Smooth muscle cell (in vitro differentiated cells): ENCODE measurements at regions not wholly inside any gene's neighbourhood (a gene's known extent, or its start where the extent isn't known, plus 50 kb on each side); places are given as distances from the start of the nearest gene placed in this dataset.

Experiments used
- DNase-seq: peaks from one replicate; lab custom pipeline; 2025; ENCODE audit not compliant: unreplicated experiment; lab: John Stamatoyannopoulos, UW
- H2AFZ ChIP-seq: fragments of 200-600 bp; sonication (generic); 2 replicates; pipeline ENCODE4 v1.6.0; 2016; ENCODE audit warnings: antibody characterized with exemption, low read depth, mild to moderate bottlenecking
- H3F3A ChIP-seq: fragments of 200-600 bp; sonication (generic); 2 replicates; pipeline ENCODE4 v1.6.0; 2017; ENCODE audit warnings: antibody characterized with exemption, low read depth
- H3K27ac ChIP-seq: fragments of 200-600 bp; sonication (generic); 2 replicates; pipeline ENCODE4 v1.5.1; 2016; ENCODE audit warnings: low read depth, mild to moderate bottlenecking
- H3K27me3 ChIP-seq: fragments of 200-600 bp; sonication (generic); 2 replicates; pipeline ENCODE4 v1.6.1; 2016; ENCODE audit warnings: low read depth, mild to moderate bottlenecking
- H3K36me3 ChIP-seq: fragments of 200-600 bp; sonication (generic); 2 replicates; pipeline ENCODE4 v1.5.1; 2016; ENCODE audit warnings: low read depth
- H3K4me1 ChIP-seq: fragments of 200-600 bp; sonication (generic); 2 replicates; pipeline ENCODE4 v1.5.1; 2016; ENCODE audit warnings: low read depth
- H3K4me2 ChIP-seq: fragments of 200-600 bp; sonication (generic); 2 replicates; pipeline ENCODE4 v1.6.0; 2016; ENCODE audit warnings: mild to moderate bottlenecking
- H3K4me3 ChIP-seq: fragments of 200-600 bp; sonication (generic); 2 replicates; pipeline ENCODE4 v1.5.1; 2016; ENCODE audit warnings: mild to moderate bottlenecking
- H3K79me2 ChIP-seq: fragments of 200-600 bp; sonication (generic); 2 replicates; pipeline ENCODE4 v1.6.0; 2016; ENCODE audit warnings: low read depth, mild to moderate bottlenecking
- H3K9ac ChIP-seq: fragments of 200-600 bp; sonication (generic); 2 replicates; pipeline ENCODE4 v1.6.0; 2016; ENCODE audit warnings: low read depth
- H3K9me3 ChIP-seq: fragments of 200-600 bp; sonication (generic); replicated peaks from 2 replicates; pipeline ENCODE4 v1.5.1; 2016; ENCODE audit warnings: low read depth
- H4K20me1 ChIP-seq: fragments of 200-600 bp; sonication (generic); 2 replicates; pipeline ENCODE4 v1.6.0; 2016; ENCODE audit warnings: low read depth
- CTCF ChIP-seq: fragments of 200-600 bp; sonication (generic); IDR thresholded peaks from 2 replicates; pipeline ENCODE4 v1.5.1; 2017; ENCODE audit warnings: borderline replicate concordance, mild to moderate bottlenecking, antibody characterized with exemption; ENCODE audit not compliant: insufficient read depth, poor library complexity, severe bottlenecking
- WGBS: methylation state at CpG from one replicate; pipeline ENCODE4 v1.1.7; 2016; ENCODE audit warnings: low lambda C conversion rate; 5-methylcytosine and 5-hydroxymethylcytosine counted together

- WGBS: 64% methylated on average over 10 of the region's 10 CpGs
- Histone ChIP-seq H3K27me3 (no peaks in the 10 kb centered on the region), H2AFZ (no peak overlapping the region), H4K20me1 (no peaks in the 10 kb centered on the region), H3F3A (no peaks in the 10 kb centered on the region), H3K4me1 (no peaks in the 10 kb centered on the region), H3K9ac (no peak overlapping the region), H3K36me3 (no peaks in the 10 kb centered on the region), H3K4me3 (no peak overlapping the region), H3K27ac (no peak overlapping the region), H3K4me2 (no peak overlapping the region), H3K79me2 (no peaks in the 10 kb centered on the region), H3K9me3 (no peaks in the 10 kb centered on the region)
- DNase-seq: no peak
- no peak for TF ChIP-seq CTCF
Measured at GRCh38 chr6:14965424-14966075, 280.3 kb upstream of the JARID2 start.

GRCh38 chr6:14966096-14966905 is 279.6 kb upstream of the JARID2 start:
- H3K4me2 ChIP-seq: no peak overlapping the region
- no peak for TF ChIP-seq CTCF
- no peaks in the 10 kb centered on the region for H3K9me3 ChIP-seq
- no peak overlapping the region for H3K27ac ChIP-seq
- WGBS: 64% methylated on average over 8 of the region's 8 CpGs
- no peak for DNase-seq
- H4K20me1 ChIP-seq: no peaks in the 10 kb centered on the region
- no peaks in the 10 kb centered on the region for H3K36me3 ChIP-seq
- H3K4me1 ChIP-seq: no peaks in the 10 kb centered on the region
- H2AFZ ChIP-seq: no peak overlapping the region
- H3K79me2 ChIP-seq: no peaks in the 10 kb centered on the region
- H3K4me3 ChIP-seq: no peak overlapping the region
- no peaks in the 10 kb centered on the region for H3F3A ChIP-seq
- no peaks in the 10 kb centered on the region for H3K27me3 ChIP-seq
- H3K9ac ChIP-seq: no peak overlapping the region

- 87% methylated on average over 5 of the region's 5 CpGs for WGBS
- no peaks in the 10 kb centered on the region for H3K36me3 ChIP-seq
- no peak overlapping the region for H3K9ac ChIP-seq
Measured at GRCh38 chr6:14966906-14967711, 278.8 kb upstream of the JARID2 start.

More at GRCh38 chr6:14966906-14967711, 278.8 kb upstream of the JARID2 start:
- Histone ChIP-seq H3K27ac (no peak overlapping the region), H3K4me2 (no peak overlapping the region), H3F3A (no peaks in the 10 kb centered on the region), H3K4me3 (no peak overlapping the region), H3K27me3 (no peaks in the 10 kb centered on the region), H3K9me3 (no peaks in the 10 kb centered on the region), H2AFZ (no peak overlapping the region), H4K20me1 (no peaks in the 10 kb centered on the region), H3K4me1 (no peaks in the 10 kb centered on the region), H3K79me2 (no peaks in the 10 kb centered on the region)
- no peak for DNase-seq
- TF ChIP-seq CTCF: no peak
